ENCODE measurements at regions not wholly inside any gene's neighbourhood (a gene's known extent, or its start where the extent isn't known, plus 50 kb on each side); places are given as distances from the start of the nearest gene placed in this dataset.

DNA sequence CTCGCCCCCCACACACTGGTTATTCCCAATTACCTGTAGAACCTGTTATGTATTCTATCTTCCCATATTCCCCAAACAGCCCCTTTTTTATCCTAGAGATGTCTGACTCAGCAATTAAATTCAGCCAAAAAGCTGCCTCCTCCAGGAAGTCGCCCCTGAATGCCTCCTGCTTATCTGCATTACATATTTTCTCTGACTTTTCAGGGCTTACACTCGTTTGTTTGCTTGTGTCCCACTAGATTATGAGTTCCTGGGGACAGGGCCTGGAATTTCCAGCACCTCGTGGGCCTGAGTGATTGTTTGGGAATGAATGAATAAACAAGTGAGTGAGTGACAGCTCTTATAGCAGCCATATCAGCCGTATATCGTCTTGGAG, 99.3 kb upstream of the RFLNA start:
- H3K9ac ChIP-seq (ENCODE audit: control insufficient read depth, extremely low read depth, insufficient read depth, low read length) = no peak overlapping the region
- no peak for TF ChIP-seq EZH2 (IDR thresholded peaks at IDR 0.05; ENCODE audit: low read length)
- TF ChIP-seq, protein P1, sequence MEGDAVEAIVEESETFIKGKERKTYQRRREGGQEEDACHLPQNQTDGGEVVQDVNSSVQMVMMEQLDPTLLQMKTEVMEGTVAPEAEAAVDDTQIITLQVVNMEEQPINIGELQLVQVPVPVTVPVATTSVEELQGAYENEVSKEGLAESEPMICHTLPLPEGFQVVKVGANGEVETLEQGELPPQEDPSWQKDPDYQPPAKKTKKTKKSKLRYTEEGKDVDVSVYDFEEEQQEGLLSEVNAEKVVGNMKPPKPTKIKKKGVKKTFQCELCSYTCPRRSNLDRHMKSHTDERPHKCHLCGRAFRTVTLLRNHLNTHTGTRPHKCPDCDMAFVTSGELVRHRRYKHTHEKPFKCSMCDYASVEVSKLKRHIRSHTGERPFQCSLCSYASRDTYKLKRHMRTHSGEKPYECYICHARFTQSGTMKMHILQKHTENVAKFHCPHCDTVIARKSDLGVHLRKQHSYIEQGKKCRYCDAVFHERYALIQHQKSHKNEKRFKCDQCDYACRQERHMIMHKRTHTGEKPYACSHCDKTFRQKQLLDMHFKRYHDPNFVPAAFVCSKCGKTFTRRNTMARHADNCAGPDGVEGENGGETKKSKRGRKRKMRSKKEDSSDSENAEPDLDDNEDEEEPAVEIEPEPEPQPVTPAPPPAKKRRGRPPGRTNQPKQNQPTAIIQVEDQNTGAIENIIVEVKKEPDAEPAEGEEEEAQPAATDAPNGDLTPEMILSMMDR (optimal IDR thresholded peaks at IDR 0.05 in 1 of 3, IDR thresholded peaks at IDR 0.05 in 1 of 3, conservative IDR thresholded peaks at IDR 0.05 in 1 of 3; ENCODE audit: extremely low read depth in 1 of 3, insufficient read depth in 2 of 3, low read length in 3 of 3) = no peak
- H3K4me2 ChIP-seq (ENCODE audit: control insufficient read depth, extremely low read depth, insufficient read depth, low read depth, low read length) = no peak overlapping the region
- no peak overlapping the region for H3K27ac ChIP-seq (ENCODE audit: control insufficient read depth, insufficient read depth, low read length)
- FAIRE-seq (no peak), DNase-seq (ENCODE audit: low read depth, low spot score) (no peak)
- no peak overlapping the region for H2AFZ ChIP-seq (ENCODE audit: control insufficient read depth, low read length)
- no peak overlapping the region for H3K4me3 ChIP-seq (ENCODE audit: control insufficient read depth in 2 of 3, extremely low read depth in 1 of 3, insufficient read depth in 2 of 3, low read depth in 1 of 3, low read length in 3 of 3)
- H4K20me1 ChIP-seq (ENCODE audit: control insufficient read depth, extremely low read depth, insufficient read depth, low read length) = no peaks in the 10 kb centered on the region
- H3K9me3 ChIP-seq (ENCODE audit: control insufficient read depth, low read depth, low read length) = peaks cover 3% of the 10 kb centered on the region
- H3K36me3 ChIP-seq (ENCODE audit: control insufficient read depth in 2 of 2, extremely low read depth in 1 of 2, insufficient read depth in 2 of 2, low read length in 2 of 2) = no peaks in the 10 kb centered on the region
- dilution Hi-C loops (cut with MboI; ENCODE audit: extremely low pct_ligation_motif_present, low sequenced_read_pairs) = no loop called here
- no peaks in the 10 kb centered on the region for H3K9me1 ChIP-seq (ENCODE audit: control insufficient read depth, extremely low read depth, insufficient read depth, low read length)
- peaks cover 6% of the 10 kb centered on the region for H3K27me3 ChIP-seq (ENCODE audit: control insufficient read depth, extremely low read depth, insufficient read depth, low read length)
- no peaks in the 10 kb centered on the region for H3K79me2 ChIP-seq (ENCODE audit: control insufficient read depth, insufficient read depth, low read length)
- no peaks in the 10 kb centered on the region for H3K4me1 ChIP-seq (ENCODE audit: control insufficient read depth, extremely low read depth, insufficient read depth, low read length)

DNA sequence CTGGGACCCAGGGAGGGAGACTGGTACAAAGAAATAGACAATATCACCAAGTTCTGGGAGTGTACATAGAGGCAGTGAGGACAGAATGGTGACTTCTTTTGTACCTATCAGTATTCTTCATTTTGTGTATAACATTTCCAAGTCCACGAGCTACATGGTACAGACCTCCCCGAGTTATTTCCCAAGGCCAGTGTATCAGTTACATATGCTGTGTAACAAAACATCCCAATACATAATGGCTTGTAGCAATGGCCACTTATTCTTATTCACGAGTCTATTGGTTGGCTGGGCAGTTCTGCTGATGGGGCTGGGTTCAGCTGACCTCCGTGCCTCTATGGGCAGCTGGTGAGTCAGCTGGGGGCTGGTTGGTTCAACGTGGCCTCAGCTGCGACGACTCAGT, 98.7 kb upstream of the RFLNA start:
- H4K20me1 ChIP-seq (ENCODE audit: control insufficient read depth, extremely low read depth, insufficient read depth, low read length) = no peaks in the 10 kb centered on the region
- DNase-seq (ENCODE audit: low read depth, low spot score) = no peak
- FAIRE-seq = no peak
- H3K4me1 ChIP-seq (ENCODE audit: control insufficient read depth, extremely low read depth, insufficient read depth, low read length) = no peaks in the 10 kb centered on the region
- dilution Hi-C loops (cut with MboI; ENCODE audit: extremely low pct_ligation_motif_present, low sequenced_read_pairs) = no loop called here
- TF ChIP-seq, protein P1 (optimal IDR thresholded peaks at IDR 0.05 in 1 of 3, IDR thresholded peaks at IDR 0.05 in 1 of 3, conservative IDR thresholded peaks at IDR 0.05 in 1 of 3; ENCODE audit: extremely low read depth in 1 of 3, insufficient read depth in 2 of 3, low read length in 3 of 3) = no peak
- TF ChIP-seq EZH2 (IDR thresholded peaks at IDR 0.05; ENCODE audit: low read length) = no peak
- no peaks in the 10 kb centered on the region for H3K9me1 ChIP-seq (ENCODE audit: control insufficient read depth, extremely low read depth, insufficient read depth, low read length)
- H2AFZ ChIP-seq (ENCODE audit: control insufficient read depth, low read length) = no peak overlapping the region
- H3K4me3 ChIP-seq (ENCODE audit: control insufficient read depth in 2 of 3, extremely low read depth in 1 of 3, insufficient read depth in 2 of 3, low read depth in 1 of 3, low read length in 3 of 3) = no peak overlapping the region
- H3K9me3 ChIP-seq (ENCODE audit: control insufficient read depth, low read depth, low read length) = peaks cover 4% of the 10 kb centered on the region
- no peaks in the 10 kb centered on the region for H3K79me2 ChIP-seq (ENCODE audit: control insufficient read depth, insufficient read depth, low read length)
- no peak overlapping the region for H3K4me2 ChIP-seq (ENCODE audit: control insufficient read depth, extremely low read depth, insufficient read depth, low read depth, low read length)
- H3K36me3 ChIP-seq (ENCODE audit: control insufficient read depth in 2 of 2, extremely low read depth in 1 of 2, insufficient read depth in 2 of 2, low read length in 2 of 2) = no peaks in the 10 kb centered on the region
- peaks cover 6% of the 10 kb centered on the region for H3K27me3 ChIP-seq (ENCODE audit: control insufficient read depth, extremely low read depth, insufficient read depth, low read length)
- no peak overlapping the region for H3K9ac ChIP-seq (ENCODE audit: control insufficient read depth, extremely low read depth, insufficient read depth, low read length)
- no peak overlapping the region for H3K27ac ChIP-seq (ENCODE audit: control insufficient read depth, insufficient read depth, low read length)

Measured in keratinocyte (primary cell).